Small intestine (tissue), 7 donors: ENCODE measurements at regions not wholly inside any gene's neighbourhood (a gene's known extent, or its start where the extent isn't known, plus 50 kb on each side); places are given as distances from the start of the nearest gene placed in this dataset.

Experiments
- DNase-seq, 2 donors: peaks; one replicate each; pipeline versions ENCODE4 v3.0.0 to v3.0.0-alpha.2; 2013
- FAIRE-seq: peaks from 2 replicates; lab custom pipeline; 2012; peaks lifted over from hg19 to GRCh38; lab: Jason Lieb, UNC
- H3K27ac ChIP-seq, 3 donors: one replicate each; pipeline ENCODE4 v1.5.1; 2013; ENCODE audit warnings: low read length in 2 of 3, mild to moderate bottlenecking in 2 of 3, control low read depth in 1 of 3, inconsistent platforms in 1 of 3, low read depth in 1 of 3, moderate library complexity in 1 of 3
- H3K27me3 ChIP-seq, 3 donors: one replicate each; pipeline ENCODE4 v1.6.1; 2013; ENCODE audit warnings: low read length in 3 of 3, inconsistent platforms in 1 of 3; ENCODE audit not compliant: control insufficient read depth in 3 of 3, insufficient read depth in 3 of 3
- H3K36me3 ChIP-seq, 3 donors: one replicate each; pipeline ENCODE4 v1.6.1; 2013; ENCODE audit warnings: low read length in 3 of 3, inconsistent platforms in 1 of 3, low read depth in 1 of 3, mild to moderate bottlenecking in 1 of 3, moderate library complexity in 1 of 3; ENCODE audit not compliant: control insufficient read depth in 3 of 3, insufficient read depth in 2 of 3
- H3K4me1 ChIP-seq, 3 donors: one replicate each; pipeline ENCODE4 v1.6.1; 2013; ENCODE audit warnings: low read length in 2 of 3, inconsistent platforms in 1 of 3, low read depth in 1 of 3, mild to moderate bottlenecking in 1 of 3, moderate library complexity in 1 of 3; ENCODE audit not compliant: control insufficient read depth in 3 of 3, insufficient read depth in 2 of 3
- H3K4me3 ChIP-seq, 3 donors: one replicate each; pipeline ENCODE4 v1.5.1; 2013; ENCODE audit warnings: low read length in 3 of 3, control low read depth in 1 of 3, inconsistent platforms in 1 of 3, low read depth in 1 of 3, mild to moderate bottlenecking in 1 of 3, moderate library complexity in 1 of 3
- H3K9me3 ChIP-seq, 2 donors: one replicate each; pipeline ENCODE4 v1.6.1; 2013; ENCODE audit warnings: low read depth in 1 of 2, low read length in 1 of 2; ENCODE audit not compliant: control insufficient read depth in 2 of 2, insufficient read depth in 1 of 2
- WGBS, 3 donors: extraction: QIAGEN DNeasy Blood & Tissue Kit; methylation state at CpG; one replicate each; pipeline ENCODE4 v1.1.7; 2013; 5-methylcytosine and 5-hydroxymethylcytosine counted together
- donor health status: healthy with polysubstance abuse.
- donor health status: control.
- donor health status: control.
- donor health status: Bipolar disorder and iron deficiency.
- donor health status: healthy.

- Histone ChIP-seq H3K4me3 (no peak overlapping the region), H3K4me1 (peaks cover 0 to 64% (median 4%) of the 10 kb centered on the region in 3 donors), H3K27me3 (no peaks in the 10 kb centered on the region), H3K27ac (peak overlapping the region in 2 of 3 donors; percentile 53 to 87), H3K9me3 (no peaks in the 10 kb centered on the region), H3K36me3 (no peaks in the 10 kb centered on the region)
- DNase-seq (no peak), FAIRE-seq (no peak)
- 49 to 55% (median 55%) methylated on average over 9 of the region's 9 CpGs for WGBS, 3 donors
These were observed 137.0 kb downstream of the MRPL14 start for GRCh38 chr6:43990275-43990626.

GRCh38 chr6:43989581-43990146 is 137.6 kb downstream of the MRPL14 start:
- H3K4me3 ChIP-seq, result no peak overlapping the region
- peaks cover 0 to 63% (median 4%) of the 10 kb centered on the region in 3 donors for H3K4me1 ChIP-seq
- 80 to 85% (median 82%) methylated on average over 10 of the region's 10 CpGs for WGBS, 3 donors
- H3K27ac ChIP-seq, result peak overlapping the region in 1 of 3 donors; percentile 87
- DNase-seq (no peak), FAIRE-seq (no peak)
- no peaks in the 10 kb centered on the region for H3K9me3 ChIP-seq
- no peaks in the 10 kb centered on the region for H3K27me3 ChIP-seq
- no peaks in the 10 kb centered on the region for H3K36me3 ChIP-seq

GRCh38 chr6:43988801-43989200 is 138.5 kb downstream of the MRPL14 start:
- no peak for FAIRE-seq
- 82 to 89% (median 87%) methylated on average over 3 of the region's 3 CpGs for WGBS, 3 donors
- Histone ChIP-seq H3K4me1 (peaks cover 0 to 60% (median 4%) of the 10 kb centered on the region in 3 donors), H3K36me3 (no peaks in the 10 kb centered on the region), H3K4me3 (no peak overlapping the region), H3K27ac (no peak overlapping the region), H3K9me3 (no peaks in the 10 kb centered on the region), H3K27me3 (no peaks in the 10 kb centered on the region)
- no peak for DNase-seq

GRCh38 chr6:43987838-43988439 is 139.3 kb downstream of the MRPL14 start:
- FAIRE-seq (no peak), DNase-seq (no peak)
- Histone ChIP-seq H3K4me3 (no peak overlapping the region), H3K36me3 (no peaks in the 10 kb centered on the region), H3K4me1 (peaks cover 0 to 57% (median 4%) of the 10 kb centered on the region in 3 donors), H3K27ac (no peak overlapping the region), H3K9me3 (no peaks in the 10 kb centered on the region), H3K27me3 (no peaks in the 10 kb centered on the region)
- WGBS, 3 donors, result 87 to 90% (median 88%) methylated on average over 7 of the region's 7 CpGs

GRCh38 chr6:43986177-43986825 is 141.0 kb downstream of the MRPL14 start:
- no peak overlapping the region for H3K27ac ChIP-seq
- peaks cover 0 to 3% (median 0%) of the 10 kb centered on the region in 3 donors for H3K27me3 ChIP-seq
- H3K4me1 ChIP-seq, result peaks cover 0 to 45% (median 4%) of the 10 kb centered on the region in 3 donors
- no peak for FAIRE-seq
- no peaks in the 10 kb centered on the region for H3K36me3 ChIP-seq
- no peak for DNase-seq
- no peaks in the 10 kb centered on the region for H3K9me3 ChIP-seq
- no peak overlapping the region for H3K4me3 ChIP-seq
- 62 to 82% (median 62%) methylated on average over 7 of the region's 7 CpGs for WGBS, 3 donors

GRCh38 chr6:43985329-43985728 is 141.9 kb downstream of the MRPL14 start:
- H3K27ac ChIP-seq, result no peak overlapping the region
- no peaks in the 10 kb centered on the region for H3K36me3 ChIP-seq

GRCh38 chr6:43984442-43985321 is 142.6 kb downstream of the MRPL14 start:
- DNase-seq (no peak), FAIRE-seq (no peak)
- WGBS, 3 donors, result 76 to 90% (median 83%) methylated on average over 16 of the region's 16 CpGs

More at GRCh38 chr6:43985329-43985728, 141.9 kb downstream of the MRPL14 start:
- Histone ChIP-seq H3K4me3 (no peak overlapping the region), H3K9me3 (no peaks in the 10 kb centered on the region), H3K27me3 (peaks cover 0 to 3% (median 0%) of the 10 kb centered on the region in 3 donors), H3K4me1 (peaks cover 0 to 35% (median 0%) of the 10 kb centered on the region in 3 donors)
- FAIRE-seq (no peak), DNase-seq (no peak)
- WGBS, 3 donors, result 87 to 90% (median 88%) methylated on average over 2 of the region's 2 CpGs

GRCh38 chr6:43983632-43984031 is 143.6 kb downstream of the MRPL14 start:
- H3K4me3 ChIP-seq, result no peak overlapping the region
- DNase-seq, result no peak
- H3K36me3 ChIP-seq, result no peaks in the 10 kb centered on the region
- H3K27ac ChIP-seq, result no peak overlapping the region
- H3K27me3 ChIP-seq, result peaks cover 0 to 3% (median 0%) of the 10 kb centered on the region in 3 donors
- peaks cover 0 to 19% (median 0%) of the 10 kb centered on the region in 3 donors for H3K4me1 ChIP-seq
- no peak for FAIRE-seq
- 24 to 56% (median 41%) methylated on average over 7 of the region's 7 CpGs for WGBS, 3 donors
- no peaks in the 10 kb centered on the region for H3K9me3 ChIP-seq

More at GRCh38 chr6:43984442-43985321, 142.6 kb downstream of the MRPL14 start:
- Histone ChIP-seq H3K27me3 (peaks cover 0 to 3% (median 0%) of the 10 kb centered on the region in 3 donors), H3K4me1 (peaks cover 0 to 29% (median 0%) of the 10 kb centered on the region in 3 donors), H3K27ac (no peak overlapping the region), H3K4me3 (no peak overlapping the region), H3K9me3 (no peaks in the 10 kb centered on the region), H3K36me3 (no peaks in the 10 kb centered on the region)
